Suprapubic skin (tissue), 3 donors: ENCODE measurements at regions not wholly inside any gene's neighbourhood (a gene's known extent, or its start where the extent isn't known, plus 50 kb on each side); places are given as distances from the start of the nearest gene placed in this dataset.

ENCODE experiments used
- EP300 ChIP-seq: sonication (generic); formaldehyde crosslinking; IDR thresholded peaks from one replicate; pipeline ENCODE4 v1.6.1; 2017; ENCODE audit warnings: antibody characterized with exemption
- POLR2A ChIP-seq, 2 donors: fragments of 450-650 bp; IDR thresholded peaks; one replicate each; pipeline ENCODE4 v1.6.1; 2017; ENCODE audit warnings: antibody characterized with exemption in 2 of 2, mild to moderate bottlenecking in 2 of 2, moderate library complexity in 2 of 2
- TF ChIP-seq, protein P1 (sequence below), 2 donors: fragments of 200-600 bp in 1 of 2; fragments of 450-650 bp in 1 of 2; sonication (generic) in 1 of 2; IDR thresholded peaks; one replicate each; pipeline ENCODE4 v1.5.1; 2016 to 2019; ENCODE audit warnings: antibody characterized with exemption in 2 of 2, mild to moderate bottlenecking in 1 of 2, moderate library complexity in 1 of 2

DNA sequence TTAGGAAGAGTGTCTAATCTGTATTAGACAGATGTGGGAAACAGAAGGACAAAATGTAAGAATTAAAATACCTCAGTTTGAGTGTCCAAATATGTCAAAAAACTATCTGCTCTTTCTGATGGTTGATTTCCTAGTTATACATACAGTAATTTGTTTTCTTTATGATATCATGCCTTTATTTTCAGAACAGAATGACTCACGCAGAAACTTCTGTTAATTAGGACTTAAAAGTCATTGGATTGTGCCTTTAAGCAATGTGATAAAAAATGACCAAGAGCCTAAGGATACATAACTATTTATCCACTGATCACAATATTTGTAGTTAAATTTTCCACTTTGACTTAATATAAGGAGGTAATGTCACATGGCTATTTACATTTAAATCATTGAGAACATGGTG is 206.7 kb upstream of the PTPRZ1 start:
- no peak for TF ChIP-seq EP300
- no peak for TF ChIP-seq POLR2A (IDR thresholded peaks at IDR 0.05)
- TF ChIP-seq, protein P1, sequence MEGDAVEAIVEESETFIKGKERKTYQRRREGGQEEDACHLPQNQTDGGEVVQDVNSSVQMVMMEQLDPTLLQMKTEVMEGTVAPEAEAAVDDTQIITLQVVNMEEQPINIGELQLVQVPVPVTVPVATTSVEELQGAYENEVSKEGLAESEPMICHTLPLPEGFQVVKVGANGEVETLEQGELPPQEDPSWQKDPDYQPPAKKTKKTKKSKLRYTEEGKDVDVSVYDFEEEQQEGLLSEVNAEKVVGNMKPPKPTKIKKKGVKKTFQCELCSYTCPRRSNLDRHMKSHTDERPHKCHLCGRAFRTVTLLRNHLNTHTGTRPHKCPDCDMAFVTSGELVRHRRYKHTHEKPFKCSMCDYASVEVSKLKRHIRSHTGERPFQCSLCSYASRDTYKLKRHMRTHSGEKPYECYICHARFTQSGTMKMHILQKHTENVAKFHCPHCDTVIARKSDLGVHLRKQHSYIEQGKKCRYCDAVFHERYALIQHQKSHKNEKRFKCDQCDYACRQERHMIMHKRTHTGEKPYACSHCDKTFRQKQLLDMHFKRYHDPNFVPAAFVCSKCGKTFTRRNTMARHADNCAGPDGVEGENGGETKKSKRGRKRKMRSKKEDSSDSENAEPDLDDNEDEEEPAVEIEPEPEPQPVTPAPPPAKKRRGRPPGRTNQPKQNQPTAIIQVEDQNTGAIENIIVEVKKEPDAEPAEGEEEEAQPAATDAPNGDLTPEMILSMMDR (IDR thresholded peaks at IDR 0.05), result no peak
